GM12878 (cell line): ENCODE measurements at regions not wholly inside any gene's neighbourhood (a gene's known extent, or its start where the extent isn't known, plus 50 kb on each side); places are given as distances from the start of the nearest gene placed in this dataset.

Experiments used
- ATAC-seq: fragments of 200-7000 bp; cut with Tn5 transposase; 3 replicates; pipeline ENCODE4 v1.9.1; 2020; ENCODE audit warnings: mild to moderate bottlenecking, moderate library complexity
- BruUV-seq: library from RNA; stranded (reverse); fragments of 400-500 nt; replicated peaks from 2 replicates; lab custom pipeline; 2021; lab: Mats Ljungman, UMichigan
- CTCF ChIA-PET: fragments of 300-600 bp; sonication (Branson Sonifier 250); formaldehyde crosslinking; extraction: SDS; loops from one replicate; lab custom pipeline; 2021; ENCODE audit warnings: inconsistent platforms; lab: Yijun Ruan, JAX
- POLR2A ChIA-PET: fragments of 350-600 bp; formaldehyde crosslinking; extraction: SDS; loops from one replicate; lab custom pipeline; 2021; ENCODE audit warnings: inconsistent platforms; lab: Charles Lee
- RAD21 ChIA-PET: fragments of 300-600 bp; sonication (Branson Sonifier 250); formaldehyde crosslinking; loops from one replicate; lab custom pipeline; 2023; ENCODE audit warnings: antibody characterized with exemption; ENCODE audit not compliant: unreplicated experiment; lab: Charles Lee
- SMC1A ChIA-PET: fragments of 300-600 bp; sonication (Branson Sonifier 250); formaldehyde crosslinking; loops from one replicate; lab custom pipeline; 2023; ENCODE audit not compliant: unreplicated experiment, uncharacterized antibody; lab: Charles Lee
- DNase-seq: peaks from one replicate; pipeline ENCODE4 v3.0.0-alpha.2; 2011; ENCODE audit warnings: low read depth, low spot score
- FAIRE-seq: peaks from 3 replicates; lab custom pipeline; 2011; peaks lifted over from hg19 to GRCh38; lab: Jason Lieb, UNC
- H2AFZ ChIP-seq: 2 replicates; pipeline ENCODE4 v1.6.0; 2011; ENCODE audit warnings: low read depth, low read length, control low read depth; ENCODE audit not compliant: control insufficient read depth
- H3K27ac ChIP-seq: 2 replicates; pipeline ENCODE4 v1.5.1; 2011; ENCODE audit warnings: control low read depth; ENCODE audit not compliant: control insufficient read depth, insufficient read depth
- H3K27me3 ChIP-seq, 2 experiments: replicated peaks in 1 of 2; 2 replicates each; pipeline versions ENCODE4 v1.6.0 to v1.6.1; 2011; ENCODE audit warnings: low read length in 1 of 2; ENCODE audit not compliant: control insufficient read depth in 2 of 2, insufficient read depth in 2 of 2
- H3K36me3 ChIP-seq, 2 experiments: 2 replicates each; pipeline ENCODE4 v1.5.1; 2011; ENCODE audit warnings: low read length in 1 of 2; ENCODE audit not compliant: control insufficient read depth in 2 of 2, insufficient read depth in 2 of 2
- H3K4me1 ChIP-seq: 2 replicates; pipeline ENCODE4 v1.6.1; 2011; ENCODE audit warnings: mild to moderate bottlenecking, low read length, moderate library complexity, mixed read lengths; ENCODE audit not compliant: control insufficient read depth, insufficient read depth
- H3K4me2 ChIP-seq: 2 replicates; pipeline ENCODE4 v1.6.0; 2011; ENCODE audit warnings: control low read depth; ENCODE audit not compliant: control insufficient read depth, insufficient read depth
- H3K4me3 ChIP-seq: fragments of 200-600 bp; sonication (generic); 2 replicates; pipeline ENCODE4 v1.5.1; 2016
- H3K79me2 ChIP-seq: 2 replicates; pipeline ENCODE4 v1.6.0; 2011; ENCODE audit warnings: low read length; ENCODE audit not compliant: control insufficient read depth, insufficient read depth
- H3K9ac ChIP-seq: 2 replicates; pipeline ENCODE4 v1.8.0; 2011; ENCODE audit warnings: low read length, control low read depth, mixed read lengths; ENCODE audit not compliant: control insufficient read depth, insufficient read depth
- H3K9me3 ChIP-seq: replicated peaks from 3 replicates; pipeline ENCODE4 v1.5.1; 2011; ENCODE audit warnings: mild to moderate bottlenecking, low read length; ENCODE audit not compliant: control insufficient read depth, insufficient read depth
- H4K20me1 ChIP-seq: 2 replicates; pipeline ENCODE4 v1.6.0; 2011; ENCODE audit not compliant: control insufficient read depth, insufficient read depth
- EGR1 ChIP-seq, 2 experiments: IDR thresholded peaks; 1 replicate in 1 of 2; 2 replicates in 1 of 2; pipeline ENCODE4 v1.6.1; 2011 to 2012; ENCODE audit warnings: low read depth in 2 of 2, low read length in 2 of 2, borderline replicate concordance in 1 of 2, mild to moderate bottlenecking in 1 of 2, moderate library complexity in 1 of 2
- ESRRA ChIP-seq: IDR thresholded peaks from 2 replicates; pipeline ENCODE4 v1.6.1; 2012; ENCODE audit warnings: mild to moderate bottlenecking, low read length, improper control_type of control experiment
- FOS ChIP-seq: IDR thresholded peaks from 3 replicates; pipeline ENCODE4 v1.6.1; 2011; ENCODE audit warnings: borderline replicate concordance; ENCODE audit not compliant: insufficient read length; ENCODE audit errors: extremely low read depth
- GATAD2B ChIP-seq: fragments of 450-650 bp; conservative IDR thresholded peaks from 2 replicates; pipeline ENCODE4 v1.6.1; 2017; ENCODE audit warnings: low read depth, mild to moderate bottlenecking, moderate library complexity
- JUNB ChIP-seq: IDR thresholded peaks from 2 replicates; pipeline ENCODE4 v1.6.1; 2016; ENCODE audit warnings: antibody characterized with exemption, mild to moderate bottlenecking
- NFYA ChIP-seq: IDR thresholded peaks from 2 replicates; pipeline ENCODE4 v1.6.1; 2011; ENCODE audit warnings: low read depth, mild to moderate bottlenecking, low read length, improper control_type of control experiment, borderline replicate concordance
- POU2F2 ChIP-seq: IDR thresholded peaks from 3 replicates; pipeline ENCODE4 v1.6.1; 2011; ENCODE audit warnings: low read depth, mild to moderate bottlenecking, low read length, borderline replicate concordance
- RBBP5 ChIP-seq: fragments of 200-600 bp; sonication (generic); conservative IDR thresholded peaks from 2 replicates; pipeline ENCODE4 v1.6.1; 2016
- SMAD5 ChIP-seq: IDR thresholded peaks from 2 replicates; pipeline ENCODE4 v1.6.1; 2016; ENCODE audit warnings: antibody characterized with exemption, low read depth
- SMARCA5 ChIP-seq: fragments of 450-650 bp; IDR thresholded peaks from 2 replicates; pipeline ENCODE4 v1.6.1; 2017; ENCODE audit warnings: mild to moderate bottlenecking
- SPI1 ChIP-seq: IDR thresholded peaks from 2 replicates; pipeline ENCODE4 v1.6.1; 2011; ENCODE audit warnings: low read depth, mild to moderate bottlenecking, low read length, moderate library complexity, borderline replicate concordance; ENCODE audit not compliant: insufficient read depth
- ZNF207 ChIP-seq: fragments of 450-650 bp; IDR thresholded peaks from 2 replicates; pipeline ENCODE4 v1.6.1; 2014; ENCODE audit warnings: antibody characterized with exemption, mild to moderate bottlenecking, borderline replicate concordance
- WGBS: methylation state at CpG from one replicate; pipeline ENCODE4 v1.1.6; 2016; ENCODE audit warnings: low lambda C conversion rate; ENCODE audit not compliant: insufficient replicate concordance, insufficient coverage; ENCODE audit errors: missing lambda C conversion rate; 5-methylcytosine and 5-hydroxymethylcytosine counted together
- in situ Hi-C: fragments of 300-500 bp; cut with MboI; formaldehyde crosslinking; loops from 9 replicates; pipeline ENCODE4 v1.14.3; 2018; ENCODE audit warnings: mixed read lengths
- intact Hi-C: fragments of 100-400 bp; cut with micrococcal nuclease; formaldehyde crosslinking; loops from one replicate; pipeline ENCODE4 v1.14.2; 2022; ENCODE audit not compliant: unreplicated experiment
- TF ChIP-seq, protein P1 (sequence below): fragments of 450-650 bp; IDR thresholded peaks from 2 replicates; pipeline ENCODE4 v1.6.1; 2017; ENCODE audit warnings: mild to moderate bottlenecking, low read depth, inconsistent platforms; ENCODE audit not compliant: poor library complexity, severe bottlenecking

DNA sequence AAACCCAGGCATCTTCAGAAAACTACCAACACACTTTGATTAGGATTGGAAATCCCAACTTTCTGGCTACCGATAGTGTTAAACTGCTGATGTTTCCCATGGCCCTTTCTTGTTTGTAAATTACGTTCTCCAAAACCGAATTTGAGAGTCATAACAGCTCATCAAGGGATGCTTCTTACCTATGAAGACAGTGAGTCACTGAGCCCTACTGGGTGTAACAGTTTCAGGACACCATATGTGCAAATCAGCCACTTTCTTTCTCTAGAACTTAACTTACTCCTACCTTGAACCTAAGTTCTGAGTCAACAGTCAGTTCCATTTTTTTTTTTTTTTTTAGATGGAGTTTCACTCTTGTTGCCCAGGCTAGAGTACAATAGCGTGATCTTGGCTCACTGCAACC is 410.1 kb upstream of the TSHZ3 start:
- ChIA-PET RAD21 (no interaction called here), POLR2A (no interaction called here), SMC1A (no interaction called here), CTCF (no interaction called here)
- Histone ChIP-seq H3K9ac (no peak overlapping the region), H3K27me3 (no peaks in the 10 kb centered on the region), H3K4me2 (no peak overlapping the region), H4K20me1 (no peaks in the 10 kb centered on the region), H2AFZ (no peak overlapping the region), H3K27ac (no peak overlapping the region), H3K4me3 (no peak overlapping the region), H3K4me1 (no peaks in the 10 kb centered on the region), H3K79me2 (no peaks in the 10 kb centered on the region), H3K36me3 (no peaks in the 10 kb centered on the region), H3K9me3 (no peaks in the 10 kb centered on the region; the same call in 2 of the 3 replicates)
- no peak for DNase-seq
- TF ChIP-seq NFYA (no peak), RBBP5 (no peak), GATAD2B (no peak)
- no TSS peak for BruUV-seq
- intact Hi-C loops = no loop called here
- ATAC-seq = no peak
- 29% methylated on average over 3 of the region's 4 CpGs for WGBS
- FAIRE-seq = no peak
- in situ Hi-C loops = no loop called here

DNA sequence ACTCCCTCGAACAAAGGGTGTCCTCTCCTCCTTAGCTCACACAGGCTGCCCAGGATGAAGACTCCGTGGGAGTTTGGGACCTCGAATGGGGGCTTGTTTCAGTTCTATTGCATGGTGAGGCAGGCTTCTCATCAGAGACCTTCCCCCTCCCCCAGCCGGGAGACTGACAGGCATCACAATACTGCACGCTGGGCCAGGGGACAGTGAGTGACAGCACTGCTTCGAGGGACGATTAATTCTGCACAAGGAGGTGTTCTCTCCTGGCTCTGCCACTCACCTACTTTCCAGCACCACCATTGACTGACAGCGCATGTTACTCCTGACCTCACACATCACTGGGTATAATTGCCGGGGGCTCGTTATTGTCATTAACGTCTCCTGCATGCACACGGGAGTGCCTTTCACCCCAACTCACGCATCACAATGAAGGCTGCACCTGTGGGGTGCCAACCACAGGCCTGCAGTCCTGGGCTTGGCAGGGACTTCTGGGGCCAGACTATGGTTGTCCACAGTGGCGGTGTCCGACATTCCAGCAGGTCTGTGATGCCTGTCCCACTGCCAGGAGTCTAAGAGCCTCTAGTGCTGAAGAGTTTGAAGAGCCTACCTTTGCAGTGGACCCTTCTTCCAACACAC is 412.2 kb upstream of the TSHZ3 start:
- Histone ChIP-seq H3K4me2 (no peak overlapping the region), H3K27me3 (no peaks in the 10 kb centered on the region), H3K27ac (no peak overlapping the region), H3K36me3 (no peaks in the 10 kb centered on the region), H2AFZ (no peak overlapping the region), H3K4me3 (no peak overlapping the region), H3K9ac (no peak overlapping the region), H3K9me3 (no peaks in the 10 kb centered on the region; the same call in 2 of the 3 replicates), H4K20me1 (no peaks in the 10 kb centered on the region), H3K79me2 (no peaks in the 10 kb centered on the region), H3K4me1 (no peaks in the 10 kb centered on the region)
- WGBS = 39% methylated on average over 15 of the region's 15 CpGs
- FAIRE-seq = no peak
- in situ Hi-C loops (no loop called here), intact Hi-C loops (no loop called here)
- TF ChIP-seq JUNB (no peak), SMAD5 (no peak), FOS (no peak), ESRRA (no peak), ZNF207 (no peak), POU2F2 (no peak), EGR1 (IDR thresholded peaks at IDR 0.05; ENCODE audit: borderline replicate concordance in 1 of 2, low read depth in 2 of 2, low read length in 2 of 2) (no peak), SPI1 (no peak), SMARCA5 (no peak)
- TF ChIP-seq, protein P1, sequence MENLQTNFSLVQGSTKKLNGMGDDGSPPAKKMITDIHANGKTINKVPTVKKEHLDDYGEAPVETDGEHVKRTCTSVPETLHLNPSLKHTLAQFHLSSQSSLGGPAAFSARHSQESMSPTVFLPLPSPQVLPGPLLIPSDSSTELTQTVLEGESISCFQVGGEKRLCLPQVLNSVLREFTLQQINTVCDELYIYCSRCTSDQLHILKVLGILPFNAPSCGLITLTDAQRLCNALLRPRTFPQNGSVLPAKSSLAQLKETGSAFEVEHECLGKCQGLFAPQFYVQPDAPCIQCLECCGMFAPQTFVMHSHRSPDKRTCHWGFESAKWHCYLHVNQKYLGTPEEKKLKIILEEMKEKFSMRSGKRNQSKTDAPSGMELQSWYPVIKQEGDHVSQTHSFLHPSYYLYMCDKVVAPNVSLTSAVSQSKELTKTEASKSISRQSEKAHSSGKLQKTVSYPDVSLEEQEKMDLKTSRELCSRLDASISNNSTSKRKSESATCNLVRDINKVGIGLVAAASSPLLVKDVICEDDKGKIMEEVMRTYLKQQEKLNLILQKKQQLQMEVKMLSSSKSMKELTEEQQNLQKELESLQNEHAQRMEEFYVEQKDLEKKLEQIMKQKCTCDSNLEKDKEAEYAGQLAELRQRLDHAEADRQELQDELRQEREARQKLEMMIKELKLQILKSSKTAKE = no peak
- no peak for DNase-seq
- RAD21 ChIA-PET = no interaction called here
- POLR2A ChIA-PET = no interaction called here
- CTCF ChIA-PET = no interaction called here
- ATAC-seq = no peak
- SMC1A ChIA-PET = no interaction called here
- no TSS peak for BruUV-seq
